Breast epithelium (tissue), 3 donors: ENCODE measurements at regions not wholly inside any gene's neighbourhood (a gene's known extent, or its start where the extent isn't known, plus 50 kb on each side); places are given as distances from the start of the nearest gene placed in this dataset.

Experiments used
- POLR2AphosphoS5 ChIP-seq, 3 donors: sonication (generic); formaldehyde crosslinking; IDR thresholded peaks; one replicate each; pipeline ENCODE4 v1.6.1; 2017; ENCODE audit warnings: antibody characterized with exemption in 3 of 3
- TF ChIP-seq, protein P1 (sequence below), 3 donors: fragments of 450-650 bp; IDR thresholded peaks; one replicate each; pipeline ENCODE4 v1.5.1; 2016 to 2017; ENCODE audit warnings: antibody characterized with exemption in 3 of 3, mild to moderate bottlenecking in 3 of 3, moderate library complexity in 3 of 3

DNA sequence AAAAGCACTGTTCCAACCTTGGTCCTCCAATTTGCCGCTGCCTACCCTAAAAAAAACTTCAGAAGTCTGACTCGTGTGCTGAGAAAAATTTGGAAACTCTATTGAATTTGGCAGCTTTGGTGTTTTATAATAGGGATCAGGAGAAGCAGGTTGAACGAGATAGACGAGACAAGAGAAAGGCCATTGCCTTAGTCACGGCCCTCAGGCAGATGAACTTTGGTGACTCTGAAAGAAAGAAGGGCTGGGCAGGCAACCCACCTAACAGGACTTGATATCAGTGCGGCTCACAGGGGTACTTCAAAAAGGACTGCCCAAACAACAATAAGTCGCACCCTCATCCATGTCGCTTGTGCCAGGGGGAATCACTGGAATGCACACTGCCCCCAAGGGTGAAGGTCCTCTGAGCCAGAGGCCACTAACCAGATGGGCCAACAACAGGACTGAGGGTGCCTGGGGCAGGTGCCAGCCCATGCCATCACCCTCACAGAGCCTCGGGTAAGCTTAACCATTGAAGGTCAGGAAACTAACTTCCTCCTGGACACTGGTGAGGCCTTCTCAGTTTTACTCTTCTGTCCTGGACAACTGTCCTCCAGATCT, 102.5 kb upstream of the SSTR1 start:
- TF ChIP-seq POLR2AphosphoS5 (IDR thresholded peaks at IDR 0.05) = no peak
- TF ChIP-seq, protein P1, sequence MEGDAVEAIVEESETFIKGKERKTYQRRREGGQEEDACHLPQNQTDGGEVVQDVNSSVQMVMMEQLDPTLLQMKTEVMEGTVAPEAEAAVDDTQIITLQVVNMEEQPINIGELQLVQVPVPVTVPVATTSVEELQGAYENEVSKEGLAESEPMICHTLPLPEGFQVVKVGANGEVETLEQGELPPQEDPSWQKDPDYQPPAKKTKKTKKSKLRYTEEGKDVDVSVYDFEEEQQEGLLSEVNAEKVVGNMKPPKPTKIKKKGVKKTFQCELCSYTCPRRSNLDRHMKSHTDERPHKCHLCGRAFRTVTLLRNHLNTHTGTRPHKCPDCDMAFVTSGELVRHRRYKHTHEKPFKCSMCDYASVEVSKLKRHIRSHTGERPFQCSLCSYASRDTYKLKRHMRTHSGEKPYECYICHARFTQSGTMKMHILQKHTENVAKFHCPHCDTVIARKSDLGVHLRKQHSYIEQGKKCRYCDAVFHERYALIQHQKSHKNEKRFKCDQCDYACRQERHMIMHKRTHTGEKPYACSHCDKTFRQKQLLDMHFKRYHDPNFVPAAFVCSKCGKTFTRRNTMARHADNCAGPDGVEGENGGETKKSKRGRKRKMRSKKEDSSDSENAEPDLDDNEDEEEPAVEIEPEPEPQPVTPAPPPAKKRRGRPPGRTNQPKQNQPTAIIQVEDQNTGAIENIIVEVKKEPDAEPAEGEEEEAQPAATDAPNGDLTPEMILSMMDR (IDR thresholded peaks at IDR 0.05) = no peak
